ENCODE measurements at regions not wholly inside any gene's neighbourhood (a gene's known extent, or its start where the extent isn't known, plus 50 kb on each side); places are given as distances from the start of the nearest gene placed in this dataset.

DNA sequence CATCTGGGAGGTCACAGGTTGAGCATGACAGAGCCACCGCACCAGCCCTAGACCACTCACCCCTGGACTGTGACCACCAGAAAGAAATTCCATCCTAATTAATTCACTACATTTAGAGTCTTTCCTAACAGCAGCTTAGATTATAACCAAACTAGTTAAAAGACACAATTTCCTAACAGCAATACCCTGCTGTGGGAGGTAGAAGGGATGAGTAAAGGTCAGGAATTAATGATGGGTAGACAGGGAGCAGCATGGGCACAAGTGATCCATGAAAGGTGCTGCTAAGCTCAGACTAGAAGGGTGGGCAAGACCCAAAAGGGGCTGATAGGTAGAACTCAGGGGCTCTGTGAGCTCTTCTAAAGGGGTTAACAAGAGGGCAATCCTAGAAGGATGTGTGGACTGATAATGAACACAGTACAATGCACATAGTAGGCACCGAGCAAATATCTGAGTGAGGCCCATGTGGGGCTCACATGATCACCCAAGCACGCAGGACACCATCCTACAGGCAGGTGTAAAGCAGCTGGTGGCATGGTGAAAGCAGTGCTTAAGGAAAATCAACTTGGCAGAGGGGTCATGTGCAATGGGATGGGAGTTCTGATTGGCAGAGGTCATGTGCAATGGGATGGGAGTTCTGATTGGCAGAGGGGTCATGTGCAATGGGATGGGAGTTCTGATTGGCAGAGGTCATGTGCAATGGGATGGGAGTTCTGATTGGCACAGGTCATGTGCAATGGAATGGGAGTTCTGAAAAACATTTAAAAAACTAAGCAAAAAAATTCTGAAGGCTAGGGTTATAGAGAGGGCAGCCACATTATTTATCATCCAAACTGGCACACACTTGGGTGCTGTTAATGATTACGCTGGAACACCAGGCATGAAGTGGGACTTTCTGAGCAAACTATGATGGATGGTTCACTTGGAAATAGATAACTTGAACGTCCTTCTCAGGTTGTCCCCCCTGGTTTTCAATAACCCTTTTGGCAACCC lies 188.2 kb upstream of the FOXQ1 start:
- no peak for FAIRE-seq
- TF ChIP-seq, protein P1, sequence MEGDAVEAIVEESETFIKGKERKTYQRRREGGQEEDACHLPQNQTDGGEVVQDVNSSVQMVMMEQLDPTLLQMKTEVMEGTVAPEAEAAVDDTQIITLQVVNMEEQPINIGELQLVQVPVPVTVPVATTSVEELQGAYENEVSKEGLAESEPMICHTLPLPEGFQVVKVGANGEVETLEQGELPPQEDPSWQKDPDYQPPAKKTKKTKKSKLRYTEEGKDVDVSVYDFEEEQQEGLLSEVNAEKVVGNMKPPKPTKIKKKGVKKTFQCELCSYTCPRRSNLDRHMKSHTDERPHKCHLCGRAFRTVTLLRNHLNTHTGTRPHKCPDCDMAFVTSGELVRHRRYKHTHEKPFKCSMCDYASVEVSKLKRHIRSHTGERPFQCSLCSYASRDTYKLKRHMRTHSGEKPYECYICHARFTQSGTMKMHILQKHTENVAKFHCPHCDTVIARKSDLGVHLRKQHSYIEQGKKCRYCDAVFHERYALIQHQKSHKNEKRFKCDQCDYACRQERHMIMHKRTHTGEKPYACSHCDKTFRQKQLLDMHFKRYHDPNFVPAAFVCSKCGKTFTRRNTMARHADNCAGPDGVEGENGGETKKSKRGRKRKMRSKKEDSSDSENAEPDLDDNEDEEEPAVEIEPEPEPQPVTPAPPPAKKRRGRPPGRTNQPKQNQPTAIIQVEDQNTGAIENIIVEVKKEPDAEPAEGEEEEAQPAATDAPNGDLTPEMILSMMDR (IDR thresholded peaks at IDR 0.05; ENCODE audit: insufficient read depth, missing control alignments), result no peak
- no peak for DNase-seq (ENCODE audit: insufficient read length, low spot score)

DNA sequence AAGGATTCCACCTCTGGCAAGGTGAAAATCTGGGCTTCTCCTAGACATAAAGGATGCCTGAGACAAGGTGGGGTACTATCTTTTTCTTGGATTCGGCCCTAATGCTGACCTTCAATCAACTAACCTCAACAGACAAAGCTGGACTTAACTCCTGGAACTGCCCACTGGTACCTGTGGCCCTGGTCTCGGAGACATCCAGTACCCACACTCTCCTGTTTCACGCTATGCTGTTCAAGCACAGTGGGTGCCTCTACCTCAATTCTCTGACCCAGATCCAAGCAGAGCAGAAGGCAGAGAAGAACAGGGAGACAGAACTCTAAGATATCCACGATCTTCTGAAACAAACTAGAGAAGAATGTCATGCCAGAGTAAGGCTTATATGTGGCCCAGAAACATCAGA lies 189.8 kb upstream of the FOXQ1 start:
- TF ChIP-seq, protein P1 (IDR thresholded peaks at IDR 0.05; ENCODE audit: insufficient read depth, missing control alignments), result no peak
- DNase-seq (ENCODE audit: insufficient read length, low spot score) (no peak), FAIRE-seq (no peak)

- DNase-seq (ENCODE audit: insufficient read length, low spot score), result no peak
- TF ChIP-seq, protein P1 (IDR thresholded peaks at IDR 0.05; ENCODE audit: insufficient read depth, missing control alignments), result no peak
- no peak for FAIRE-seq
Measured at GRCh38 chr6:1118287-1118647, 193.6 kb upstream of the FOXQ1 start.

DNA sequence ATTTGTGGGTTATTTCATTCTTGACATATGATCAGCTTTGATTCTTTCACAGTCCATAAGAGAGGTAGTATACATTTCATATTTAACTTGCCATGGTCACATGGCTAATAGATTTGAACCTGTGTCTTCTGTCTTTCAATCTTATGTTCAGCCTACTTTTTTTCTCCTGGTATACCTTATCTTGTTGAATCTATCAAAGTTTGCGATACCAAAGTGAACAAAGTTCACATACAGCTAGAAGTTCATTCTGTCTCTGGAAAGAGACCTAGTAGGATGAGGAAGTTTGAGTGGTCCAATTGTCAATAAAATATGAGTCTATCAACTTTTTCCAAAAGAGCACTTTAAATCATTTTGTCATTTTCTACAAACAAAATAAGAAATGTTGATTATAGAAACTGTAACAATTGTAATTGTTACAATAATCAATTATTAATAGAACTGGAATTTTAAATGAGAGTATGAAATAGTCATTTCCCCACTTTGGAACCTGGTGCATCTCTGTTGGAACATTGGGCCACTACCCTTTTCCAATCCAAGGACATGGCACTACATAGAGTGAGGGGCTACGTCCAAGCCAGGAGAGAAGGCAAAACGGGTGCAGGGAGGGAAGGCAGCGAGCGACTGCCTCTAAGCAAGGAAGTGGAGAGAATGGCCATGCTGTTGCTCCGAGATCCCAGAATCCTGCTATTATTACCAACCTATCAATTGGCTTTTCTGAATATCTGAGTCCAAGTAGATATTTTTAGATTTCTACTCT lies 194.2 kb upstream of the FOXQ1 start:
- FAIRE-seq, result no peak
- DNase-seq (ENCODE audit: insufficient read length, low spot score), result no peak
- TF ChIP-seq, protein P1 (IDR thresholded peaks at IDR 0.05; ENCODE audit: insufficient read depth, missing control alignments), result no peak

GRCh38 chr6:1116149-1116548 lies 195.7 kb upstream of the FOXQ1 start:
- FAIRE-seq (no peak), DNase-seq (ENCODE audit: insufficient read length, low spot score) (no peak)
- TF ChIP-seq, protein P1 (IDR thresholded peaks at IDR 0.05; ENCODE audit: insufficient read depth, missing control alignments), result no peak

DNA sequence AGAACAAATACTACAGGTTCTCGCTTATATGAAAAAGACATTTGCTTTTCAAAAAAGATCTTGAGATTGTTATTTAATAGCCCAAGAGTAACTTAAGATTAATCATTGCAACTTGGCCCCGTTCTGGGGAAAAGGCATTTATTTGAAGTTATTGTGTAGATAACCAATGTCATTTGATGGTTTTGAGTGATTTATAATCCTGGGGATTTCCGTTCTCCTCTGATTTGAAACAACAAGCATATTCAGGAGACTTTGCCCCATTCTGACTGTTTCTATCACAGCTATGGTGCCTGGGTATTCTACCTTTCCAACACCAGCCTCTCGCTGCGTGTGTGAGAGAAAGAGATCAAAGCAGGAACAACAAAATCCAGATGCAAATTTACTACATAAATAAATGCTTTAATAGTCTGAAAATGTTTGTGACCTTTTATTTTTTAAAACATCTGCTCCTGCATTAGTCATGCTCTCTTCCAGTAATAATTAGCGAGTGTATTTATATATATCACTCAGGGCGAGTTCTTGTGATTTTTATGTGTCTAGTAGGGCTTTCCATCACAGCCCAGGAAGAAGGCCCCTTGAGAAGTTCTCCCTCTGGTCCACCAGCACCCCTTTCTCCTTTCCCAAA lies 197.9 kb upstream of the FOXQ1 start:
- DNase-seq (ENCODE audit: insufficient read length, low spot score), result no peak
- TF ChIP-seq, protein P1 (IDR thresholded peaks at IDR 0.05; ENCODE audit: insufficient read depth, missing control alignments), result no peak
- no peak for FAIRE-seq
